HCT116 (cell line): ENCODE measurements at regions not wholly inside any gene's neighbourhood (a gene's known extent, or its start where the extent isn't known, plus 50 kb on each side); places are given as distances from the start of the nearest gene placed in this dataset.

Source experiments
- JUND ChIP-seq: IDR thresholded peaks from 2 replicates; pipeline ENCODE4 v1.6.1; 2012
- POLR2A ChIP-seq: IDR thresholded peaks from 2 replicates; pipeline ENCODE4 v1.7.0; 2011; ENCODE audit warnings: borderline replicate concordance; ENCODE audit not compliant: insufficient read depth, insufficient read length; ENCODE audit errors: extremely low read depth
- SIN3A ChIP-seq: IDR thresholded peaks from 2 replicates; pipeline ENCODE4 v1.6.1; 2012; ENCODE audit warnings: low read depth
- SRF ChIP-seq: IDR thresholded peaks from 2 replicates; pipeline ENCODE4 v1.6.1; 2012; ENCODE audit warnings: low read depth
- TF ChIP-seq, protein P1 (sequence below): IDR thresholded peaks from 2 replicates; pipeline ENCODE4 v1.6.1; 2011; ENCODE audit warnings: mild to moderate bottlenecking, low read length, moderate library complexity; ENCODE audit not compliant: insufficient replicate concordance; ENCODE audit errors: extremely low read depth
- TF ChIP-seq, protein P2 (sequence below), 3 experiments: fragments of 200-600 bp in 1 of 3; sonication (generic) in 1 of 3; IDR thresholded peaks in 2 of 3; conservative IDR thresholded peaks in 1 of 3; 2 replicates each; pipeline ENCODE4 v1.5.1; 2012 to 2017; ENCODE audit warnings: low read depth in 2 of 3, low read length in 2 of 3, antibody characterized with exemption in 1 of 3, borderline replicate concordance in 1 of 3, control low read depth in 1 of 3, mild to moderate bottlenecking in 1 of 3, mixed read lengths in 1 of 3, mixed run types in 1 of 3, moderate library complexity in 1 of 3; ENCODE audit not compliant: insufficient read depth in 1 of 3
- TF ChIP-seq, protein P3 (sequence below): IDR thresholded peaks from 2 replicates; pipeline ENCODE4 v1.6.1; 2012

DNA sequence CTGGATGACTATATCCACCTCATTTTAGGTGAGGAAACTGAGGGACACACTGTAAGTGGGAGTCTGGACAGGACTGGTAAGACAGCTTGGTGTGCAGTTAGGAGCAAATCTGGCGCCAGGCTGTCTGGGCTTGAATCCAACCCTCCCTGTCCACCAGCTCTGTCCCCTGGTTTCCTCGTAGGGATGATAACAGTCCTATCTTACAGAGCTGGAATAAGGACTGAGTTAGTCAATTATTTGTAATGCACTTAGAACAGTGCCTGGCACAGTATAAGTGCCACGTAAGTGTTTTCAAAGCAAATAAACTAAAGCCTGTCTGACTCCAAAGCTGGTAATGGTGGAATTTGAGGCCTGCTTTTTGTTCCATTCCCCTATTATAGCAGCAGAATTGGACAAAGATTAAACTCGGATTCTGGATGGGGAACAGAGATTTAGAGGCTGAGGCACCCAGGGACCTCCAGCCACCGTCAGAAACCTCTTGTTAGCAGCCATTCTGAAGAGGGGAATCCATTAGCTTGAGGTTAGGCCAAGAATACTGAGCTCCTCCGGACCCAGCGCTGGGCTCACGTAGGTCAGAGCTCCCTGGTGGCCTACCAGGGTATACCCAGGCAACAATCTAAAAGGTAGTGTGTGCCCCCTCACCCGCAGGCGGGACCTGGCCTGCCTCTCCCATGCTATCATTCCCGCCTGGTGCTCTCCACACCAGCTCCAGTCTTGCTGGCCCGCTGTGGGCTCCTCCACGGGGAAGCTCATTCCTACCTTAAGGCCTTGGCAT, 102.1 kb downstream of the UCHL1 start:
- no peak for TF ChIP-seq SRF
- no peak for TF ChIP-seq SIN3A
- TF ChIP-seq, protein P1, sequence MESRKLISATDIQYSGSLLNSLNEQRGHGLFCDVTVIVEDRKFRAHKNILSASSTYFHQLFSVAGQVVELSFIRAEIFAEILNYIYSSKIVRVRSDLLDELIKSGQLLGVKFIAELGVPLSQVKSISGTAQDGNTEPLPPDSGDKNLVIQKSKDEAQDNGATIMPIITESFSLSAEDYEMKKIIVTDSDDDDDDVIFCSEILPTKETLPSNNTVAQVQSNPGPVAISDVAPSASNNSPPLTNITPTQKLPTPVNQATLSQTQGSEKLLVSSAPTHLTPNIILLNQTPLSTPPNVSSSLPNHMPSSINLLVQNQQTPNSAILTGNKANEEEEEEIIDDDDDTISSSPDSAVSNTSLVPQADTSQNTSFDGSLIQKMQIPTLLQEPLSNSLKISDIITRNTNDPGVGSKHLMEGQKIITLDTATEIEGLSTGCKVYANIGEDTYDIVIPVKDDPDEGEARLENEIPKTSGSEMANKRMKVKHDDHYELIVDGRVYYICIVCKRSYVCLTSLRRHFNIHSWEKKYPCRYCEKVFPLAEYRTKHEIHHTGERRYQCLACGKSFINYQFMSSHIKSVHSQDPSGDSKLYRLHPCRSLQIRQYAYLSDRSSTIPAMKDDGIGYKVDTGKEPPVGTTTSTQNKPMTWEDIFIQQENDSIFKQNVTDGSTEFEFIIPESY, result no peak
- TF ChIP-seq, protein P2, sequence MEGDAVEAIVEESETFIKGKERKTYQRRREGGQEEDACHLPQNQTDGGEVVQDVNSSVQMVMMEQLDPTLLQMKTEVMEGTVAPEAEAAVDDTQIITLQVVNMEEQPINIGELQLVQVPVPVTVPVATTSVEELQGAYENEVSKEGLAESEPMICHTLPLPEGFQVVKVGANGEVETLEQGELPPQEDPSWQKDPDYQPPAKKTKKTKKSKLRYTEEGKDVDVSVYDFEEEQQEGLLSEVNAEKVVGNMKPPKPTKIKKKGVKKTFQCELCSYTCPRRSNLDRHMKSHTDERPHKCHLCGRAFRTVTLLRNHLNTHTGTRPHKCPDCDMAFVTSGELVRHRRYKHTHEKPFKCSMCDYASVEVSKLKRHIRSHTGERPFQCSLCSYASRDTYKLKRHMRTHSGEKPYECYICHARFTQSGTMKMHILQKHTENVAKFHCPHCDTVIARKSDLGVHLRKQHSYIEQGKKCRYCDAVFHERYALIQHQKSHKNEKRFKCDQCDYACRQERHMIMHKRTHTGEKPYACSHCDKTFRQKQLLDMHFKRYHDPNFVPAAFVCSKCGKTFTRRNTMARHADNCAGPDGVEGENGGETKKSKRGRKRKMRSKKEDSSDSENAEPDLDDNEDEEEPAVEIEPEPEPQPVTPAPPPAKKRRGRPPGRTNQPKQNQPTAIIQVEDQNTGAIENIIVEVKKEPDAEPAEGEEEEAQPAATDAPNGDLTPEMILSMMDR (IDR thresholded peaks at IDR 0.05 in 2 of 3, conservative IDR thresholded peaks at IDR 0.05 in 1 of 3; ENCODE audit: borderline replicate concordance in 1 of 3, insufficient read depth in 1 of 3, low read depth in 2 of 3, low read length in 2 of 3), result peak in 2 of 3 experiments; percentile 28 to 45; a peak in 4 of 6 replicates
- TF ChIP-seq, protein P3, sequence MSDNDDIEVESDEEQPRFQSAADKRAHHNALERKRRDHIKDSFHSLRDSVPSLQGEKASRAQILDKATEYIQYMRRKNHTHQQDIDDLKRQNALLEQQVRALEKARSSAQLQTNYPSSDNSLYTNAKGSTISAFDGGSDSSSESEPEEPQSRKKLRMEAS, result no peak
- TF ChIP-seq JUND, result no peak
- no peak for TF ChIP-seq POLR2A
